A549 (cell line): ENCODE measurements at regions not wholly inside any gene's neighbourhood (a gene's known extent, or its start where the extent isn't known, plus 50 kb on each side); places are given as distances from the start of the nearest gene placed in this dataset.

Source experiments
- CTCF ChIP-seq: fragments of >200 bp; sonication (Bioruptor Twin); formaldehyde crosslinking; IDR thresholded peaks from 3 replicates; pipeline ENCODE4 v1.5.1; 2016
- EP300 ChIP-seq, 2 experiments: fragments of >200 bp; sonication (Bioruptor Twin); formaldehyde crosslinking; IDR thresholded peaks; 2 replicates in 1 of 2; 3 replicates in 1 of 2; pipeline ENCODE4 v1.6.1; 2016 to 2017
- HDAC2 ChIP-seq: fragments of 200-600 bp; sonication (generic); IDR thresholded peaks from 2 replicates; pipeline ENCODE4 v1.6.1; 2016
- HMGXB4 ChIP-seq: fragments of 250-450 bp; sonication (Bioruptor Pico); IDR thresholded peaks from 2 replicates; pipeline ENCODE4 v1.5.0; 2021; ENCODE audit warnings: mild to moderate bottlenecking, moderate library complexity, borderline replicate concordance
- JUN ChIP-seq, 2 experiments: fragments of >200 bp; sonication (Bioruptor Twin); formaldehyde crosslinking; IDR thresholded peaks; 2 replicates in 1 of 2; 3 replicates in 1 of 2; pipeline ENCODE4 v1.6.1; 2016 to 2017
- MYC ChIP-seq: IDR thresholded peaks from 2 replicates; pipeline ENCODE4 v1.6.1; 2012; ENCODE audit warnings: mild to moderate bottlenecking, inconsistent platforms, low read length, improper control_type of control experiment, borderline replicate concordance
- NR3C1 ChIP-seq: fragments of >200 bp; sonication (Bioruptor Twin); formaldehyde crosslinking; IDR thresholded peaks from 3 replicates; pipeline ENCODE4 v1.6.1; 2017
- POLR2A ChIP-seq: IDR thresholded peaks from 2 replicates; pipeline ENCODE4 v1.6.1; 2012; ENCODE audit warnings: mild to moderate bottlenecking, low read length
- RARB ChIP-seq: fragments of 250-450 bp; sonication (Bioruptor Pico); IDR thresholded peaks from 2 replicates; pipeline ENCODE4 v1.8.0; 2021; ENCODE audit warnings: mild to moderate bottlenecking, moderate library complexity
- REST ChIP-seq: fragments of 200-600 bp; sonication (generic); IDR thresholded peaks from 2 replicates; pipeline ENCODE4 v1.6.1; 2016; ENCODE audit warnings: antibody characterized with exemption, mild to moderate bottlenecking, moderate library complexity
- RNF2 ChIP-seq: fragments of 200-600 bp; sonication (generic); IDR thresholded peaks from 2 replicates; pipeline ENCODE4 v1.6.1; 2016; ENCODE audit warnings: low read depth, mild to moderate bottlenecking, antibody characterized with exemption, moderate library complexity, borderline replicate concordance
- SMC3 ChIP-seq: fragments of >200 bp; sonication (Bioruptor Twin); formaldehyde crosslinking; IDR thresholded peaks from 3 replicates; pipeline ENCODE4 v1.6.1; 2018; ENCODE audit warnings: inconsistent platforms

- TF ChIP-seq NR3C1 (no peak), CTCF (no peak), MYC (no peak), HMGXB4 (no peak), RNF2 (no peak), EP300 (IDR thresholded peaks at IDR 0.05) (no peak), RARB (CRISPR knock-in tag) (no peak), JUN (IDR thresholded peaks at IDR 0.05) (no peak), SMC3 (no peak), POLR2A (no peak), REST (no peak), HDAC2 (no peak)
Observed at GRCh38 chr2:76633276-76633921, 888.8 kb downstream of the LRRTM4 start.
